H9 (cell line): ENCODE measurements at regions not wholly inside any gene's neighbourhood (a gene's known extent, or its start where the extent isn't known, plus 50 kb on each side); places are given as distances from the start of the nearest gene placed in this dataset.

Experiments
- DNase-seq: peaks from one replicate; pipeline ENCODE4 v3.0.0-alpha.2; 2017
- H2AFZ ChIP-seq: one replicate; pipeline ENCODE4 v1.6.1; 2013; ENCODE audit warnings: mild to moderate bottlenecking, low read length, control low read depth, moderate library complexity
- H2AK5ac ChIP-seq: 2 replicates; pipeline ENCODE4 v1.6.1; 2013; ENCODE audit warnings: low read length, control low read depth, mixed read lengths; ENCODE audit not compliant: insufficient read length
- H2BK120ac ChIP-seq: one replicate; pipeline ENCODE4 v1.6.1; 2013; ENCODE audit warnings: low read depth, mild to moderate bottlenecking, low read length, control low read depth, inconsistent platforms; ENCODE audit not compliant: poor library complexity, severe bottlenecking
- H2BK12ac ChIP-seq: 2 replicates; pipeline ENCODE4 v1.6.1; 2013; ENCODE audit warnings: low read length, control low read depth, mixed read lengths, low read depth; ENCODE audit not compliant: insufficient read length
- H2BK15ac ChIP-seq: 2 replicates; pipeline ENCODE4 v1.6.1; 2013; ENCODE audit warnings: low read depth, low read length, control low read depth
- H2BK20ac ChIP-seq: one replicate; pipeline ENCODE4 v1.6.1; 2013; ENCODE audit warnings: low read depth, mild to moderate bottlenecking, low read length, control low read depth, inconsistent platforms; ENCODE audit not compliant: poor library complexity, severe bottlenecking
- H2BK5ac ChIP-seq: 2 replicates; pipeline ENCODE4 v1.6.1; 2013; ENCODE audit warnings: low read length, control low read depth, mixed read lengths; ENCODE audit not compliant: insufficient read length
- H3K14ac ChIP-seq: 2 replicates; pipeline ENCODE4 v1.6.1; 2013; ENCODE audit warnings: low read length, control low read depth; ENCODE audit not compliant: insufficient read depth
- H3K18ac ChIP-seq: 2 replicates; pipeline ENCODE4 v1.6.1; 2013; ENCODE audit warnings: low read depth, mild to moderate bottlenecking, mixed read lengths, low read length, control low read depth; ENCODE audit not compliant: insufficient read length
- H3K23ac ChIP-seq: 2 replicates; pipeline ENCODE4 v1.6.1; 2013; ENCODE audit warnings: low read length, control low read depth, mixed read lengths, low read depth; ENCODE audit not compliant: insufficient read length
- H3K23me2 ChIP-seq: 2 replicates; pipeline ENCODE4 v1.6.1; 2013; ENCODE audit warnings: low read depth, mild to moderate bottlenecking, mixed read lengths, low read length, control low read depth; ENCODE audit not compliant: insufficient read length, poor library complexity, severe bottlenecking
- H3K27ac ChIP-seq: 2 replicates; pipeline ENCODE4 v1.5.1; 2013; ENCODE audit warnings: low read length, control low read depth, mixed read lengths, low read depth; ENCODE audit not compliant: insufficient read length
- H3K27me3 ChIP-seq: 2 replicates; pipeline ENCODE4 v1.6.1; 2013; ENCODE audit warnings: low read length, control low read depth, inconsistent platforms; ENCODE audit not compliant: insufficient read depth
- H3K4ac ChIP-seq: 2 replicates; pipeline ENCODE4 v1.6.1; 2013; ENCODE audit warnings: low read depth, mild to moderate bottlenecking, control low read depth, inconsistent platforms, low read length, moderate library complexity
- H3K4me1 ChIP-seq: 2 replicates; pipeline ENCODE4 v1.6.1; 2013; ENCODE audit warnings: low read length, control low read depth, inconsistent platforms; ENCODE audit not compliant: insufficient read depth
- H3K4me2 ChIP-seq: 2 replicates; pipeline ENCODE4 v1.6.1; 2013; ENCODE audit warnings: low read length, control low read depth, mixed read lengths; ENCODE audit not compliant: insufficient read length, insufficient read depth
- H3K56ac ChIP-seq: 2 replicates; pipeline ENCODE4 v1.6.1; 2013; ENCODE audit warnings: low read depth, mild to moderate bottlenecking, mixed read lengths, low read length, control low read depth; ENCODE audit not compliant: insufficient read length
- H3K79me1 ChIP-seq: 2 replicates; pipeline ENCODE4 v1.6.1; 2013; ENCODE audit warnings: low read depth, mild to moderate bottlenecking, moderate library complexity, low read length, control low read depth, inconsistent platforms; ENCODE audit not compliant: insufficient read depth, poor library complexity, severe bottlenecking
- H3K79me2 ChIP-seq: 2 replicates; pipeline ENCODE4 v1.6.1; 2013; ENCODE audit warnings: low read length, control low read depth, inconsistent platforms; ENCODE audit not compliant: insufficient read depth
- H3K9ac ChIP-seq: 2 replicates; pipeline ENCODE4 v1.6.1; 2013; ENCODE audit warnings: low read length, control low read depth, mixed read lengths; ENCODE audit not compliant: insufficient read length; ENCODE audit errors: extremely low read depth
- H3K9me3 ChIP-seq: one replicate; pipeline ENCODE4 v1.6.1; 2013; ENCODE audit warnings: low read depth, low read length, inconsistent platforms; ENCODE audit not compliant: control insufficient read depth
- H3T11ph ChIP-seq: one replicate; pipeline ENCODE4 v1.6.1; 2013; ENCODE audit warnings: mild to moderate bottlenecking, low read length, control low read depth, inconsistent platforms
- H4K20me1 ChIP-seq: one replicate; pipeline ENCODE4 v1.6.1; 2013; ENCODE audit not compliant: control insufficient read depth, insufficient read length, insufficient read depth
- H4K5ac ChIP-seq: 2 replicates; pipeline ENCODE4 v1.6.1; 2013; ENCODE audit warnings: low read depth, mild to moderate bottlenecking, mixed read lengths, low read length, control low read depth; ENCODE audit not compliant: insufficient read length
- H4K8ac ChIP-seq: replicated peaks from 2 replicates; pipeline ENCODE4 v1.6.1; 2013; ENCODE audit warnings: low read length, control low read depth, mixed read lengths, low read depth; ENCODE audit not compliant: insufficient read length
- H4K91ac ChIP-seq: 2 replicates; pipeline ENCODE4 v1.6.1; 2013; ENCODE audit warnings: low read depth, mild to moderate bottlenecking, moderate library complexity, mixed read lengths, low read length, control low read depth; ENCODE audit not compliant: insufficient read length
- H3K27ac Mint-ChIP-seq, 3 experiments: 2 replicates in 2 of 3; 3 replicates in 1 of 3; pipeline ENCODE4 v1.8.0; 2020 to 2021; ENCODE audit warnings: mixed read lengths in 3 of 3, mild to moderate bottlenecking in 1 of 3, moderate library complexity in 1 of 3
- H3K27me3 Mint-ChIP-seq: 2 replicates; pipeline ENCODE4 v1.8.0; 2021; ENCODE audit warnings: low read depth, mild to moderate bottlenecking, moderate library complexity, mixed read lengths
- H3K36me3 Mint-ChIP-seq, 3 experiments: 2 replicates in 2 of 3; 3 replicates in 1 of 3; pipeline ENCODE4 v1.8.0; 2020 to 2021; ENCODE audit warnings: low read depth in 3 of 3, mixed read lengths in 3 of 3; ENCODE audit not compliant: insufficient read depth in 1 of 3
- H3K4me1 Mint-ChIP-seq, 2 experiments: 2 replicates each; pipeline ENCODE4 v1.8.0; 2020; ENCODE audit warnings: mixed read lengths in 2 of 2
- H3K4me3 Mint-ChIP-seq, 2 experiments: 2 replicates in 1 of 2; 3 replicates in 1 of 2; pipeline ENCODE4 v1.8.0; 2020 to 2021; ENCODE audit warnings: mild to moderate bottlenecking in 2 of 2, mixed read lengths in 2 of 2, moderate library complexity in 1 of 2
- H3K9me3 Mint-ChIP-seq, 2 experiments: 2 replicates in 1 of 2; 3 replicates in 1 of 2; pipeline ENCODE4 v1.8.0; 2020; ENCODE audit warnings: mild to moderate bottlenecking in 2 of 2, mixed read lengths in 2 of 2, moderate library complexity in 1 of 2
- CTCF ChIP-seq: fragments of 200-600 bp; sonication (generic); conservative IDR thresholded peaks from 3 replicates; pipeline ENCODE4 v1.8.0; 2021; ENCODE audit warnings: antibody characterized with exemption, mild to moderate bottlenecking
- WGBS: extraction: QIAGEN DNeasy Blood & Tissue Kit; methylation state at CpG from one replicate; pipeline ENCODE4 v1.1.7; 2013; ENCODE audit warnings: missing lambda C conversion rate, low lambda C conversion rate, mixed read lengths; ENCODE audit not compliant: insufficient read length; ENCODE audit errors: extremely low coverage; 5-methylcytosine and 5-hydroxymethylcytosine counted together

GRCh38 chr2:207316484-207316883, 150.7 kb upstream of the KLF7 start:
- no peak overlapping the region for H4K91ac ChIP-seq
- no peak overlapping the region for H3K4ac ChIP-seq
- no peak overlapping the region for H4K5ac ChIP-seq
- H3K9ac ChIP-seq: no peak overlapping the region
- no CpG with 5 or more reads among the region's 2 CpGs for WGBS
- no peak overlapping the region for H2BK15ac ChIP-seq
- no peaks in the 10 kb centered on the region for H3K36me3 Mint-ChIP-seq
- H3K18ac ChIP-seq: no peak overlapping the region
- no peak overlapping the region for H3T11ph ChIP-seq
- H2AFZ ChIP-seq: no peak overlapping the region
- H3K14ac ChIP-seq: no peak overlapping the region
- H3K79me1 ChIP-seq: no peaks in the 10 kb centered on the region
- H3K56ac ChIP-seq: no peak overlapping the region
- H3K4me3 Mint-ChIP-seq: no peak overlapping the region
- H3K23me2 ChIP-seq: no peaks in the 10 kb centered on the region
- H3K27me3 ChIP-seq: no peaks in the 10 kb centered on the region
- no peak overlapping the region for H2AK5ac ChIP-seq
- H2BK120ac ChIP-seq: no peak overlapping the region
- H3K4me2 ChIP-seq: no peak overlapping the region
- DNase-seq: no peak
- no peak overlapping the region for H2BK12ac ChIP-seq
- no peak overlapping the region for H2BK5ac ChIP-seq
- no peaks in the 10 kb centered on the region for H4K20me1 ChIP-seq
- H3K4me1 ChIP-seq: no peaks in the 10 kb centered on the region
- no peak overlapping the region for H3K23ac ChIP-seq
- no peaks in the 10 kb centered on the region for H3K9me3 ChIP-seq
- H2BK20ac ChIP-seq: no peak overlapping the region
- no peaks in the 10 kb centered on the region; the same call in 1 of the 2 replicates for H3K27me3 Mint-ChIP-seq
- H4K8ac ChIP-seq: no peak overlapping the region
- TF ChIP-seq CTCF: no peak
- no peaks in the 10 kb centered on the region; a peak in 1 of 5 replicates for H3K9me3 Mint-ChIP-seq
- H3K27ac ChIP-seq: no peak overlapping the region
- no peaks in the 10 kb centered on the region for H3K79me2 ChIP-seq
- H3K4me1 Mint-ChIP-seq: peaks cover 0 to 2% of the 10 kb centered on the region in 2 experiments; a peak in 1 of 4 replicates
- no peak overlapping the region for H3K27ac Mint-ChIP-seq
